GM19372 (cell line): ENCODE measurements at regions not wholly inside any gene's neighbourhood (a gene's known extent, or its start where the extent isn't known, plus 50 kb on each side); places are given as distances from the start of the nearest gene placed in this dataset.

Experiments used
- ATAC-seq: cut with Tn5 transposase; IDR thresholded peaks from one replicate; pipeline ENCODE4 v1.9.1; 2021; ENCODE audit warnings: mild to moderate bottlenecking, low read depth, moderate library complexity; ENCODE audit not compliant: unreplicated experiment

DNA sequence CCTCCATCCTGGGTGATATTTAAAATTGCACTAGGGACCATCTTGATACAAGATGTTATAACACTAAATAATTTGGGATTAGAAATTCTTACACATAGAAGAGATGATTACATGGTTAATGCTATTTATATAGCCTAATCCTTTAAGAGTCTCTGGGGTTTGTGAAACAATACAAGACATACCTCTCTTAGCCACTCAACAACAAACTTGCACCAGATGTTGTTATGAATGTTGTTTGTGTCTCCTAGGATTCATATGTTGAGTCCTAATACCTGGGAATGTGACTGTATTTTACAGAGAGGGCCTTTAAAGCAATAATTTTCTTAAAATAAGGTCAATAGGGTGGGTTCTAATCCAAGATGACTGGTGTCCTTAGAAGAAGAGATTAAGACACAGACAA lies 678.3 kb downstream of the NYAP2 start:
- ATAC-seq, result no peak

DNA sequence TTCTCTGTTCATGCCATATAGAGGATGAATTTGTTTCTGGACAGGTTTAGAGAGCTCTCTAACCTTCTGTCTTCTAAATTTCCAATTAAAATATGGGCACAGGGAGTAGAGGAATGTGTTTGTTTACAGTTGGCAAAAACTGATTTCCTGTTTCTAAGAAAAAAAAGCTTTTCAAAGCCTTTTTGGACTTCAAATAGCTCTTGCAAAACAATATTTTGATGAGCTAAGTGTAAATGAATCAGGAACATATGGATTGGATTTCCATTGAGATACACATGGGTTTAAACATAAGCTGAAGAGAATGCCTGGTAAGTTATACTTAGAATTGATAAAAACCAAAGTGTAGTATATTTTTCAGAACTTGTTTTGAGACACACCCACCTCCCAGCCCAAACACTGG lies 677.5 kb downstream of the NYAP2 start:
- ATAC-seq, result no peak

DNA sequence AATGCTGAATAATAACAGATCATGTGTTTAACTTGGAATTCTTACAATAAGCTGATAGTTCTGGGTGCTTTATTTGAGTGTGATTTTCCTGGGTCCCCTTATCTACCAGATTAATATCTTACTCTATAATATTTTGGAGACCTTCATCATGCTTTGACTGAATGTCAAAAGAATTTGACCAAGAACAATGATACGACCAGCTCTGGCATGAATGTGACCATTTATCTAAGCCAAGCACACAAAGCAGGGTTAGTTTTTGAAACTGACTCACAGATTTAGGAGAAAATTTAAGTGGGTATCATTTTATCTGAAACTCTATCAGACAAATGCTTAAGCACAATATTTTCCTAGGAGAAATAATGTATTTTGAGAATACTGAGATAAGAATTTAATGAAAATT lies 677.0 kb downstream of the NYAP2 start:
- no peak for ATAC-seq

DNA sequence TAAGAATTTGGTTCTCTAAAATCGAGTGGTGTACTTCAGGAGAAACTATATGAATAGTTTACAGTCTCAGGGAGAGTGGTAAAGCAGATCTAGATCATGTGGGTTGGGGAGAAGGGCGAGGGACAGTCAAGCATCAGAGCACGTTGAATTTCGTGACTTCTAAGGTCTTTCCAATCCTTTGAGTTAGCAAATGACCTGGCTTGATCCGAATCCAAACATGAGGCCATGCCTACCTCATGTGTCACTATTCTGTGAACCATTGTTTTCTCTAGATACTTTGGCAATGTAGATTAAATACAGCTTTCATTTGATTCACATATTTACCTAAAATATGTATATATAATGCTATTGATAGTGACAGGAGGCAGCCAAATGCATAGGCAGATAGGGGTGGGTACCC lies 674.9 kb downstream of the NYAP2 start:
- no peak for ATAC-seq

DNA sequence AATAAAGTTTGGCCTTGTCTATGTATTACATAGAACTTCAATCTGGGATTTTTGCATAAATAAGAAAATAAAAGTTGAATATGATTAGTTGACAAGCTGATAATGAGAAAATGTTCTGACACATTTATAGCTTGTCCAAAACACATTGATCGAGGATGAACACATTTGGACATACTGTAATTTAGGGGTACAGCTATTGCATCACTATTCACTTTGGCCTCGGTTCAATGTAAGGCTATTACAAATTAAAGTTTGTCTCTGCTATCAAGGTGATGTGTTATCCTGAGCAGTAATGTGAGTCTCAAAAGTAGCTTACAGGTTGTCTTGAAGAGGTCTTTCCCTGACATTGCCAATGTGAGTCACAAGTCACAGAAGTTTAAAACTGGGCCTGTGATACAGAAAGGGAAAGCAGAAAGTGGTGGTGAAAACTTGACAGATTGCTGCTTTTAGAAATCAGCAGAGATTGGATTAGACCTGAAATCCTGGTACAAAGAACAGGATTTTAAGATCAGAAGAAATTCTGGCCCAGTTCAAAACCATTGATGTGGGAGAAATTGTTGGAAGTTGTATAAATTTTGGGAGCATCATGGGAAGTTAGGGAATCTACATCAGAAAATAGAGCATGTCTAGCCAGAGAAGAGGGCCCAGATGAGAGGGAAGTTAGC lies 674.1 kb downstream of the NYAP2 start:
- ATAC-seq, result no peak

DNA sequence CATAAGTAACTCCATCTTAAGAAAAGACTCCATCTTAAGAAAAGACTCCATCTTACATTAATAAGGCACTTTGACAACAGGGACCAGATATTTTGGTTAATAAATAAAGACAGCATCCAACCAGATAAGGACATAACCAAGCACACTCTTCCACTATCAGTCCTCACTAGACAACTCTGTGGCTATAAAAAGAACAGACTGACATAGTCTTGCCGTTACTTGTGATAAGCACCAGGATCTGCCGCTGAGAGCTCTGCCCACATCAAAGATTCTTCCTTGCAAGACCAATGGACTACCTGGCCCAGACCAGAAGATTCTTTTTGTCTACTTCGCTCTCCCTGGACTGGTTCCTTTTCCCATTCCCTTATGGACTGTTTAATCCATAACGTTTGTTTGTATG lies 667.4 kb downstream of the NYAP2 start:
- ATAC-seq, result no peak

GRCh38 chr2:226066391-226066790 lies 666.9 kb downstream of the NYAP2 start:
- no peak for ATAC-seq

- ATAC-seq, result no peak
Observed at GRCh38 chr2:226064932-226065570, 665.5 kb downstream of the NYAP2 start.

DNA sequence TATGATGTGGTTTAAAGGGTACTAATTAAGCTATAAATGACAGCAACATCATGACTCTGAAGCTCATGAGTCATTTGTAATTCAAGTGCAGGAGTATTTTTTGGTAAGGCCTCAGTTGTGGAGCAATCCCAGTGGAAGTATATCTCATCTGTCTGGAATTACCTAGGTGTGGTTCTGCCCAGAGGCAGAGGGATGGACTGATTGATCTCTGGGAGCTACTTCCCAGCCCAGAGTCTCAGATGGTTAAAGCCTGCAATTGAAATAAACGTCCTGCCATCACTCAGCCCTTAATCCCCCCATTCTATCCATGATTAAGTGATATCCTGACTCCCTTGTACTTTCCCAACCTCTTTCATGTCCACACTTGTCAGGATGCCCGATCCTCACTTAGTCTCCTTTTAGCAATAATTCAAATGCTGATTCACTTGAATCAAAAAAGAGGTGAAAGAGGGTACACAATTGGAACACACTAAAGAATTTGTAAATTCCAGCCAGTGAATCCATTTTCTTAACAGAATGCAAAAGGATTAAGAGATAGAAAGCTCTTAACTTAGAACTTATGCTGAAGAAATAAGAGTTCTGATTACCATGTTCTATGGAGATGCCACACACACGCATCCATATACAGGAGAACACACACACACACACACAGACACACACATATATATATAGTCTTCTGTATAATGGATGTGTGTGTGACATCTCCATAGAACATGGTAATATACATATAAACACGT lies 664.4 kb downstream of the NYAP2 start:
- no peak for ATAC-seq

DNA sequence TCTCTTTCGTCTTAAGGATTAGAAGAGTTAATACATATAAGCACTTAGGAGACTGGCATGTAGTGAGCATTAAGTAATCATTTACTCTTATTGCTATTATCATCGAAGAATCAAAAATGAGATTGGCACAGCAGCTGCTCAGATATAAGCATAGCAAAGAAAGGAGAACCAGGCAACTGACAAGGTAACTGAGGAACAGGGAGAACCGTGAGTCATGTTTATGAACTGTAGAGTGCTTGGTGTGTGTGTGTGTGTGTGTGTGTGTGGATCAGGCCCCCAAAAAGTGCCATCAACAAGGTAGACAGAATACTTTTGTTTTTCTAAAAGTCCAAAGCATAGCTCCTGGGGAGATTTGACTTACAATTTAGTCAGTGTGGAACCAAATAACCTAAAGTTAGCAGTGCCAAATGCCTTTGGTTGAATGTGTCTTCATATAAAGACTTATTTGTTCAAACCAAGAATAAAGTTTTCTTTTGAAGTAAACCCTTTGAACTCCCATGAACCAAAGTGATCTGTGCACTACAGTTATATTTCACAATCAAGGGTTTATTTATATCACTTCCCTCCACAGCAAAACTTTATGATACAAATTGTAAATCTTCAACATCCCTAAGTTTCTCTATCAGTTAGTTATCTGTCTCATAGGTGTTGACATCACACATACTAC lies 660.6 kb downstream of the NYAP2 start:
- ATAC-seq, result no peak

DNA sequence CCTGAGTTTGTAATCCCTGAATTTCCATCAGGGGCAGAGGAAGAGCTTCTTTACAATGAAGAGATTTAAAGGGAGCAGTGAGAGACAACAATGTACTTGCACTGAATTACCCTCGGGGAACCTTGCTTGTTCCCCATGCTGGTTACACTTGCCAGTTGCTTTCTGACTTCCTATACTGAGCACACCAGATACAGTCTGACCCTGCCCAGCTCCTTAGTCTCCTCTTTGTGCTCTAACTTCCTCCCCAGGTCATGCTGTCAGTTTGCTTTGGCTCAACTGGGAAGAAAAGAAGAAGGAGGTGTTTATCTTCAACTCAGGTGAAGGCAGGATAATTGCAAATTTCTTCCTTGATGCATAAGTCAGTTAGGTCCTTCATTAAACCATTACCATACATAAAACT lies 658.4 kb downstream of the NYAP2 start:
- no peak for ATAC-seq

- no peak for ATAC-seq
Observed at GRCh38 chr2:226057365-226057764, 657.9 kb downstream of the NYAP2 start.

- ATAC-seq, result no peak
Observed at GRCh38 chr2:226052772-226053416, 653.4 kb downstream of the NYAP2 start.

GRCh38 chr2:226050822-226051221 lies 651.3 kb downstream of the NYAP2 start:
- ATAC-seq, result no peak

DNA sequence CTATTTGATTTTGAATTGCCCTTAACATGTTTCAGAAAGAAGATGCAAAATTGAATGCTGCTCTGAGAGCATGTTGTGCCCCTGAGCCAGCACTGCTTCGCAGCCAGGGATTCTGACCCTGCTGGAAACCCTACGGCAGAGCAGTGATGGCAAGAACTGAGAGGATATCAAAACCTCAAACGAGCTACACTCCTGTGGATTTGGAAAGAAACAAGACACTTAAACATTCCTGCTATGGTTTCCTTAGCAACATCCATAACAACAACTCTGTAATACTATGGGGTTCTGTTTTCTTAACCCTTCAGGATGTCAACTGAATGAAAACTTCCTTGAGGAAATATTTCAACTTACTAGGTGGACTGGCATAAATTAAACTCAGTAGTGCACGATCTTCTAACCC lies 649.1 kb downstream of the NYAP2 start:
- ATAC-seq, result no peak

GRCh38 chr2:226045080-226045479 lies 645.6 kb downstream of the NYAP2 start:
- ATAC-seq, result no peak

- ATAC-seq, result no peak
Observed at GRCh38 chr2:226040344-226040900, 640.9 kb downstream of the NYAP2 start.

- no peak for ATAC-seq
Observed at GRCh38 chr2:226037526-226037925, 638.0 kb downstream of the NYAP2 start.

DNA sequence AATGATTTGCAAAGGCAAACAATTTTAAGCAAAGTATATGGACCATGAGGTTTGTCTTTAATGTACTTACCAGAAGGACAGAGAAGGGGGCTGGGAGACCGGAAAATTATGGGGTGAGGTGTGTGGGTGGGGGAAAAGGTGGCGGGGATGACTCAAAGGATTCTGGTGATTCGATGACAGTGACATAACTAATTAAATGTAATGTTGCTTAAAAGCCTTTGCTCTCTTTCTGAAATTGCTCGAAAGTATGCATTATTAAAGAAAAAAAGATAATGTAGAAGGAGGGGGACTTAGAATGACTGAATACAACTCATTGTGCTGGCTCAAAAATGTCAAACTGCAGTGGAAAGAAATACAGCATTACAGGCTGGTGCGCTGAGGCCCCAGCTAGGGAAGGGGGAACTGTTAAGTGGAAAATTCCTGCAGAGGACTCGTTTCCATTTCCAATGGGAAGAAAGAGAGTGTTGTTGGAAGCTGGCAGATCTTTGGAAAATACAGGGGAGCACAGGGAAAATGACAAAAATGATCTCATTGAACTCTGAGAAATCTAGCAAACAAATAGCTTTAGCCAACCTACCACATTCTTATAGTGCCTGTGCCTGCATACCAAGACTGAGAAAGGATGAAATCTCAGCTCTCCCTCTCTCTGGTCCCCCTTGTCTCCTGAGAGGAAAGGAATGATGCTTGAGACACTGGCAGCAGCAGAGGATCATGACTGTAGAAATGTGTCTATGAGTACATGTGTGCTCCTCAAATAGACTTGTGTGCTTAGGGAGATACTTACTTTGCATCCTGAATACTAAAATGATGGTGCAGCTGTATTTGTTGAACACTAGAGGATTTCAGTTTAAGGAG lies 632.4 kb downstream of the NYAP2 start:
- peak; percentile 27 for ATAC-seq
